ENCODE measurements at regions not wholly inside any gene's neighbourhood (a gene's known extent, or its start where the extent isn't known, plus 50 kb on each side); places are given as distances from the start of the nearest gene placed in this dataset.
"Not testable (repeated sequence)": the region's sequence is repeated elsewhere in the genome, so short reads cannot be mapped to it uniquely, and the experiment has no call there.

GRCh38 chr1:166671627-166672026, 167.6 kb upstream of the POGK start:
- H3K4me3 ChIP-seq (ENCODE audit: low read length): no peak overlapping the region
- no peak for DNase-seq (ENCODE audit: low read depth)
- TF ChIP-seq CTCF (IDR thresholded peaks at IDR 0.05; ENCODE audit: insufficient read depth, low read depth, low read length, missing control alignments): no peak

- no peak for DNase-seq (ENCODE audit: low read depth)
- no peak overlapping the region for H3K4me3 ChIP-seq (ENCODE audit: low read length)
- TF ChIP-seq CTCF (IDR thresholded peaks at IDR 0.05; ENCODE audit: insufficient read depth, low read depth, low read length, missing control alignments): no peak
Measured at GRCh38 chr1:166673722-166674121, 165.6 kb upstream of the POGK start.

- H3K4me3 ChIP-seq (ENCODE audit: low read length): no peak overlapping the region
- DNase-seq (ENCODE audit: low read depth): peak; percentile 36
- no peak for TF ChIP-seq CTCF (IDR thresholded peaks at IDR 0.05; ENCODE audit: insufficient read depth, low read depth, low read length, missing control alignments)
Measured at GRCh38 chr1:166675213-166675612, 164.1 kb upstream of the POGK start.

GRCh38 chr1:166676981-166677380, 162.3 kb upstream of the POGK start:
- H3K4me3 ChIP-seq (ENCODE audit: low read length): no peak overlapping the region
- DNase-seq (ENCODE audit: low read depth): no peak
- no peak for TF ChIP-seq CTCF (IDR thresholded peaks at IDR 0.05; ENCODE audit: insufficient read depth, low read depth, low read length, missing control alignments)

GRCh38 chr1:166679369-166679768, 159.9 kb upstream of the POGK start:
- no peak overlapping the region for H3K4me3 ChIP-seq (ENCODE audit: low read length)
- DNase-seq (ENCODE audit: low read depth): no peak
- no peak for TF ChIP-seq CTCF (IDR thresholded peaks at IDR 0.05; ENCODE audit: insufficient read depth, low read depth, low read length, missing control alignments)

- no peak for DNase-seq (ENCODE audit: low read depth)
- H3K4me3 ChIP-seq (ENCODE audit: low read length): no peak overlapping the region
- no peak for TF ChIP-seq CTCF (IDR thresholded peaks at IDR 0.05; ENCODE audit: insufficient read depth, low read depth, low read length, missing control alignments)
Measured at GRCh38 chr1:166682588-166682987, 156.7 kb upstream of the POGK start.

GRCh38 chr1:166684669-166685068, 154.6 kb upstream of the POGK start:
- not testable (repeated sequence) for H3K4me3 ChIP-seq (ENCODE audit: low read length); DNase-seq (ENCODE audit: low read depth)

- TF ChIP-seq CTCF (IDR thresholded peaks at IDR 0.05; ENCODE audit: insufficient read depth, low read depth, low read length, missing control alignments): no peak
- no peak overlapping the region for H3K4me3 ChIP-seq (ENCODE audit: low read length)
- DNase-seq (ENCODE audit: low read depth): no peak
Measured at GRCh38 chr1:166685200-166685599, 154.1 kb upstream of the POGK start.

GRCh38 chr1:166685891-166686290, 153.4 kb upstream of the POGK start:
- DNase-seq (ENCODE audit: low read depth); H3K4me3 ChIP-seq (ENCODE audit: low read length): not testable (repeated sequence)

- not testable (repeated sequence) for DNase-seq (ENCODE audit: low read depth); H3K4me3 ChIP-seq (ENCODE audit: low read length)
Measured at GRCh38 chr1:166690596-166690995, 148.7 kb upstream of the POGK start.

Data from epithelial cell of esophagus (primary cell).